Fibroblast of skin of left quadriceps (primary cell): ENCODE measurements at regions not wholly inside any gene's neighbourhood (a gene's known extent, or its start where the extent isn't known, plus 50 kb on each side); places are given as distances from the start of the nearest gene placed in this dataset.
"Not testable (repeated sequence)": the region's sequence is repeated elsewhere in the genome, so short reads cannot be mapped to it uniquely, and the experiment has no call there.

ENCODE experiments used
- DNase-seq, 2 experiments: peaks; one replicate each; pipeline ENCODE4 v3.0.0-alpha.2; 2013; ENCODE audit warnings: low read depth in 2 of 2

DNA sequence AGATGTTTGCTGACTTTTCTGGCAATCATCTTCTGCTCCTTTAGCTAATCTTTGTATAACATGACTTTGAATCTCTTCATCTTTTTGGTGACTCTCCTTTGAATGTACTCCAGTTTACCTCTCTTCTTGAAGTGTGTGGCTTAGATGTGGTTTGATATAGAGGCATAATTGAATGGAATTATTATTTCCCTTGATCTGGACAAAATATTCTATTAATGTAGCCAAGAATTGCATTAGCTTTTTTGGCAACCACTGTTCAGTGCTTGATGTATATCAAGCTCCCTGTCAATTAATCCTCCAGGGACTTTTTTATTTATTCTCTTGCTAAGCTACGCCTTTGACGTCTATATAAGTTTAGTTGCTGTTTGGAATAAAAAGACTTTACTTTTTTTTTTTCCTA lies 490.8 kb downstream of the PCDH20 start:
- no peak for DNase-seq

DNA sequence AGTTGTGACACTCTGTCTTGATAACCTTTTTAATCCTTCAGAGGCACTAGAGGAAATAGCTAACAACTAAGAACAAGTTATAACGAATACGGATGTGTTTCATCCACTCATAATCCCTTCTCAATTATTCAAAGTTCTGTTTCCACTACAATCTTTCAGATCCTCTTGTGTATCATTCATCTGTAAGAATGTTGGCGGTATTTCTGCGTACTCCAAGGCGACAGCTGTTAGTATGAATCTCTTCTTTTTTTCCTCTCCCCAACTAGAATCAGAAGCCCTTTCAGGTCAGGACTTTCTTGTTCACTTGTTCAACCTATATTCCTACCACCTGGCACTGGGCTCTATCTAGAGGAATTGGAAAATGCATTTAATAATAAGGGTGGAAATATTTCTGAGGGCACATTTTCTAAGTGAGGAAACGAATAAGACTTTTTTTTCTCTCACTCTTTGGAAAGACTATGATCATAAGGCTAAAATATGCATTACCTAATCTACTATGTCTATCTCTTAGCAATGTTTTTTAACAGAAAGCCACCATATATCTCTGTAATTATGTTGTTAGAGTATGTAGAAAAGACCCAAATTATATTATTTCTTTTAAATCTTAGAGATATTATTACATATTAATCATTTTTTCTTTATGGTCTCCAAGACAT lies 492.9 kb downstream of the PCDH20 start:
- no peak for DNase-seq

DNA sequence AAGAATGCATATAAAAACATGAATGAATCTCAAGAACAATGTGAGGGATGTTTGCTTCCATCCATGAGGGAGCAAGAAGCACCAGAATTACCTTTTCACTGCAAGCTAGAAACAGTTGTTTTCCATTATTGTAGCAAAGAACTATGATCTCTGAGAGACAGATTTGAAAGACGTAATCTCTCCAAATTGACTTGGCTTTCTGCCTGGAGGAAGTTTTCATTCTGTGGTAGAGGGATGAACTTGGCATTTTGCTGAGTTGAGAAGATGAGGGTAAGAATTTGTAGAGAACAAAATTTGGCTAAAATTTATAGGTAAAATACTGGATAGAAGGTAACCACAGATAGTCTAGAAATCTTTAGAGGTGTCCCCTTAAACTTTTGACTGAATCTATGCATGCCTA lies 496.8 kb downstream of the TDRD3 start:
- no peak for DNase-seq

DNA sequence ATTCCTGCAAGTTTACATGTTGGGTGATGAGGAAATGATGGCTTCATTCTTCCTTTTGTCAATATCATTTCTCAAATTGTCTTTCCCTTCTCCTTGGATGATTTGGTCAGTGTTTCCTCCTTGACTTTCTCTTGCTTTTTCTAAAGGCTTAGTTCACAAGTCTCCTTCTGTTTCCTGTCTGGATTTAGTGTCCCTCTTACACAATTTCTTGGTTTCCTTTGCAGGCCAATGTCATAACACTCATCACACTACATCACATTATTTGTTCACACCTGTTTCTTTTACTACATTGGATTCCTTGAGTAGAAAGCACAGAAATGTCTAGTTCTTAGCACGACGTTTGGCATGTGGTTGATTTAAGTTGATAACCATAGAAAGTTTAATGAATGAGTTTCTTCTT lies 490.7 kb downstream of the TDRD3 start:
- no peak for DNase-seq

DNA sequence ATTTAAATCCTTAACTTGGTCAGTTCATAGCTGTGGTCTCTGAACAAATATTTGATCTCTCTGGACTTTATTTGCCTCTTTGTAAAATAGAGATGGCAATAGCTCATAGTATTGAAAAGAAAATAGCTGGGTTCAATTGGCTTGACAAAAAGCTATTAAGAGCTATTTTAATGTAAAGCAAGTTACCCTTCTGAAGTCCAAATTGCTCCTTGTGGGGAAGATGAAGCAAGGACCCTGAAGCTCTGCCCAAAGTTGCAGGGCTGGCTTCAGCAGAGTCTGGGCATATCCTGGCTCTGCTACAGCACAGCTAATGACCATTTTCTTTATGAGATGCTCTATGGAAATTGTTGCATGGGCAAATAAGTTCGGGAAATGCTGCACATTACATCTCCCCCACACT lies 484.5 kb downstream of the TDRD3 start:
- DNase-seq: no peak

DNA sequence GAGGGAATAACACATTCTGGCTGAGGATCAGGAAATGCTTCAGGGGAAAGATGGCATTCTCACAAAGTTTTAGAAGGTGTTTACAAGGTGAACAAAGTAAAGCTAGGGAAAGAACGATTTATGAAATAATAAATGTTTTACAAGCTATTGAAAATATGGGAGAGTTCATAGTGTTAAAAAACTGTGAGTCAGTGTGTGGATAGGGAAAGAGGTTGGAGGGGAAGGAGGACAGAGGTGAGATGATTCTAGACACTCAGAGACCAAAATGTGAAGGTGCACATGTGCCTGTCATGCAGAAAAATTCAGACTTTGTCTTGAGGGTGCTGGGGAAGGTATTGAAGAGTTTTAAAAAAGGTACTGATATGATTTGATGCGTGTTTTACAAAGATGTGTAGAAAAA lies 476.1 kb downstream of the TDRD3 start:
- DNase-seq: no peak

DNA sequence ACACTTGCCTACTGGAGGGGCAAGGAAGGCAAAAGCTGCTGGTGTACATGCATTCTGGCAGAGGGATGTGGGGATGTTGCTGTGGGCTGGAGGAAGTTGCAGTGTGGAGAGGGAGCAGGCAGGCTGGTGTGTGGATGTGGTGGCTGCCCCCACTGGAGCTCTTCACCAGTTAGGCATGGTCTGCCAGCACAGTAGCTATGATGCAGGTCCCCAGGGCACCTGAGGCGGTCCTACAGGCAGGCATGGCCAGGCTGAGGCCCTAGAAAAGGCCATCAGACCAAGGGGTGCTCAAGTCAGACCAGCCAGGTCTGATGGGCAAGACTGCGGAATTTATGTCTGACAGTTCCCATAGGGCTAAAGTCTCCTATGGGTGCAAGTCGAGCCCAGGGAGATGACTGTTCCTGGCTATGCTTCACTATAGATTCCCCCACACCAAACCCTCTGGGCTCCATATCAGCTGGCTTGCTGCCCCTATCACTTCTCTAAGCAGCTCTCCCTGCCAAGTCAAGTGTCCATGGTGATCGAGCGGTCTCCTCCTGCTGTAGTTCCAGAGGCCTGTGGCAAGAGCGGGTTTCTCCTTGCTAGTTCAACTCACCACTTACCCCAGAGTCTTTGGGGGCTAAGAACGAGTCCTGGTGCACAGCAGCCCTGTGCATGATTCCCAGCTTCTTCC lies 473.1 kb downstream of the TDRD3 start:
- no peak for DNase-seq

DNA sequence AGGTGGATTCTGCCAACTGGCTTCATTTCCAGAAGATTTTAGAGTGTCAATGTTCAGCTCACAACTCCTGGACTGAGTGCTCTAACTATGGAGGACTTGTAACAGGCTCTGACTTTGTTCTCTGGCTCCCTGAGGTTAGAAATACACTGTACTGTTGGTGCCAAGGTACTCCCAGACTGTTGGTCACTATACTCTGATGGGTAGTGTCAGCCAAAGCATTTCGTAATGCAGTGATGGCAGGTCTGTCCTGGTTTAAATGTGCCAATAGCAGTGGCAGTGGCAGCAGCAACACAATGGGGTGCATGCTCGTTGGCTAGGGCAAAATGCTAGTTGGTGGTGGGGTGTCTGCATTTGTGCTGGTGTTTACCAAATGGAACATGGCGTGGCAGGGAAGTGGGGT lies 472.2 kb downstream of the TDRD3 start:
- DNase-seq: no peak

DNA sequence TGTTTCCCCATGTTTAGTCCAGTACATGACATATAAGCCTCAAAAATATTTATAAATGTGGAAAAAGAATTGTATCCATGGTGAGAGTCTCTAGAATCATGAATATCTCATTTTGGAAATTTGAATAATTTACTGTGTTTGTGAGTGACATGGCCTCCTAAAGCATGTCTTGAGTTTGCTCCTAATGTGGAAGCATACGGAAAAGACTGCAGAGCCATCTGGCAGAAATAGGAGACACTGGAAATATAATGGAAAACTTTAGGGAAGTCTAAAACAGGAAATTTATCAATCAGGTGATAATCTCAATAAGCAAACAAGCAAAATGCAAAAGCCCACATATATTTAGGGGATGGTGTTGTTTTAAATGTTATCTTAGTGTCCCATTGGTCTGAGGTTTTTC lies 465.0 kb downstream of the TDRD3 start:
- no peak for DNase-seq

DNA sequence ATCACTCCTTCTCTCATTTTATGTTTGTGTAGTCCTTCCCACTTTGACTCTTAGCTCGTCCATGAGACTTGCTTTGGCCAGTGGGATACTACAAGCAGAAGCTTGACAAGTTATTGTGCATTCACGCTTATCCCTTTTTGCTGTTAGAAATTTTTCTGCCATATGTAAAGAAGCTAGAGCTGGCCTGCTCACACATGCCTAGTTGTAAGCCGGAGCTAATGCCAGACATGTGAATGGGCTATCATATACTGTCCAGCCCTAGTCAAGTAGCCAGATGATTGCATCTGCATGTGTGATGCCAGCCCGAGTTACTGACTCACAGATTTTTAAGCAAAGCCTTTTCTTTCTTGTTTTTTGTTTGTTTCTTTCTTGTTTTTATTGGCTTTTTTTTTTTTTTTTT lies 460.7 kb downstream of the TDRD3 start:
- no peak for DNase-seq

DNA sequence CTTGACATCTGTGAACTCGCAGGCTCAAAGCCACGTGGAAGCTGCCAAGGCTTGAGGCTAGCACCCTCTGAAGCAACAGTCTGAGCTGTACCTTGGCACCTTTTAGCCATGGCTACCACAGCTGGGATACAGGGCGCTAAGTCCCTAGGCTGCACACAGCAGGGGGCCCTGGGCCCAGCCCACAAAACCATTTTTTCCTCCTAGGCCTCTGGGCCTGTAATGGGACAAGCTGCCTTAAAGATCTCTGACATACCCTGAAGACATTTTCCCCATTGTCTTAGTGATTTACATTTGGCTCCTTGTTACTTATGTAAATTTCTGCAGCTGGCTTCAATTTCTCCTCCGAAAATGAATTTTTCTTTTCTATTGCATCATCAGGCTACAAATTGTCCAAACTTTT lies 455.9 kb downstream of the TDRD3 start:
- no peak for DNase-seq

DNA sequence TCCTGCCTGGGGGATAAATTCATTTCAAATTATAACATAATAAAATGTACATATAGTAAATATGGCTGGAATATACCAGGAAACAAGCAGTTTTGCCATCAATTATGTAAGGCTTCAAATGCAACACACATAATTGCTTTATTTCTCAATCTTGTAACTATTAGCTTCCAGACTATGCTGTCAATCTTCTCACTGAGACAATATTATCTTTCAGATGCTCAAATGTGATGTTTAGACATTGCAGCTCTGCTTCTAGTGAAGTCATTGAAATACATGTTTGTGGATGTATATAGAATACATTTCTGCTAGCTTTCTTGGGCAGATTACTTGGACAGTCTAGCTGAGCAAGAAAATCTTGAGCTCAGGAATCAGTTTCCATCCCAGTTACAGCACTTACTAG lies 454.4 kb downstream of the TDRD3 start:
- no peak for DNase-seq

DNA sequence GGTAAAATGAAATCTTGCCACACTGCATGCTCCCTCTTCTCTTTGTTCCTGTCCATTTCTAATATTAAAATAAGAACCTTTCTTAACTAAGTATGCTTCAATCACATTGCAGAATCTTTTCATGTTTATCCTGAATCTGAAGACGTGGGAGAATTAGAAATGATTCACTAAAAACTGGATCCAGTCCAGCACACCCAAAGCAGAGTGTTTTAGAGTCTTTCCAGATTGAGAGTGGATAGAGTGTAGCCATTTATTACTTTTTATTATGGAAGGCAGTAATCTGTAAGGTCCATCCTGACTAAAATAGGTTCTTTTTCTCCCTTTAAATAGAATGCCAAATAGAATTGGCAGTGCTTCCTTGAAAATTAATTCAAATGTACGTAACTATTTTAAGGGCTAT lies 453.5 kb downstream of the TDRD3 start:
- no peak for DNase-seq

DNA sequence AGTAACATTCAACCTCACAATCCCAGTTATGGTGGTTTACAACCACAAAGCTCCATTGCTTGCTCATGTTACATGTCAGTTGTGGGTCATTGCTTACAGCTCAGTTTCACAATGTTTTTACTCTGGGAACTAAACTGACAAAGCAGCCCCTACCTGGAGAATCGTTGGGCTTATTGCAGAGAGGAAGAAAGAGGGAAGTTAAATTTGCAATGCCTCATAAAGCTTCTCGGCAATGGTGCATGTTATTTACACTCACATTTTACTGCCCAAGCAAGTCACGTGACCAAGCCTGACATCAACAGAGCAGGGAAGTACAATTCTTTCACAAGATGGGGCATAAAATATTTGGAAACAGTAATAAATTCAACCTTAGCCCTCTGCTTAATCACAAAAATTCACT lies 441.6 kb downstream of the TDRD3 start:
- no peak for DNase-seq

DNA sequence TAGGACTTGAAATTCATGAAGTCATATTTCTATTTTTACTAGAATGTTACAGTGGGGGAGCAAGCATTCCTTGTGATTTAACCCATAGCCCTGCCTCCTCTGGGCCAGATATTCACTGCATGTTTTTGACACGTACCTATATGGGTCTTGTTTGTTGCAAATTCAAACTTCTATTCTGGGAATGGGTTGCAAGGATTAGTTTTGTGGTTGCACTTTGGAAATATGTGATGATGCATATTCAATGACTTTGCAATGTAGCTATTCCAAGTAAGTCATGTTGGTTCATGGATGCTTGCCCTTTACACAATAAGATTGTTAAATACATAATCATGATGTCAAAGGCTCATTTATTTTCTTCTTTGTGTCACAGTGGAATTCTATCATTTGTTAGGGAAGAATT lies 440.8 kb downstream of the TDRD3 start:
- DNase-seq: peak; percentile 9 to 13

DNA sequence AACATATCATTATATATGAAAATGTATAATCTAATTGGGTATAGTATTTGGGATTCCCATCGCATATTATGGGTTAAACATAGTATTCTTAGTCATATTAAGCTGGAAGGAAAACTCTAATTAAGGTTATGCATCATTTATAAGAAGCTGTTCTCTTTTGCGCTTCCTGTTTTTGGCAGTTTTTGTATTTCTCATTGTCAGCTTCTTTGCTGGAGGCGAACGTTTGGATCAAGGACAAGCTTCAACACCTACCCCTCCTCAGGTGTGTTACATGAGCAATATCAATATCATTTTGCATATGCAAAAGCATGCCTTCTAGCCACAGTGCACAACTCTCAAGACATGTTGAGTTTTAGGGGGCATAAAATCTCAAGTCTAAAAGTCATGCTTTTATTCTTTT lies 439.8 kb downstream of the TDRD3 start:
- no peak for DNase-seq

DNA sequence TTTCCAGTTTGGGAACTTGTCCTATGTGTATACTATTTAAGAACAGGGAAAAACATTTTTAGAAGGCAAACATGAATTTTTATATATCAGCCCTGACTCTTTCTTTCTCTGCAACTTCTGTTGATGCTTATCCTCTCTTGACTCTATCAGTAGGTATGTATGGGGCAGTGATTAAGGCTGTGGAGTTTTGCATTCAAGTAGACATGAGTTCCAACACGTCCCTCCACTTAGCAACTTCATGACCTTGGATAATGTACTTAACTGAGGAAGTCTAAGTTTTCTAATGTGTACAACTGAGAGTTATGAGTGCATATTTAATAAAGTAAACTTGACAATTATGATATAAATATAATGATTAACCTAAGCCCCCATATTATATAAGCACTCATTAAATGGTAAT lies 414.6 kb downstream of the TDRD3 start:
- no peak for DNase-seq

DNA sequence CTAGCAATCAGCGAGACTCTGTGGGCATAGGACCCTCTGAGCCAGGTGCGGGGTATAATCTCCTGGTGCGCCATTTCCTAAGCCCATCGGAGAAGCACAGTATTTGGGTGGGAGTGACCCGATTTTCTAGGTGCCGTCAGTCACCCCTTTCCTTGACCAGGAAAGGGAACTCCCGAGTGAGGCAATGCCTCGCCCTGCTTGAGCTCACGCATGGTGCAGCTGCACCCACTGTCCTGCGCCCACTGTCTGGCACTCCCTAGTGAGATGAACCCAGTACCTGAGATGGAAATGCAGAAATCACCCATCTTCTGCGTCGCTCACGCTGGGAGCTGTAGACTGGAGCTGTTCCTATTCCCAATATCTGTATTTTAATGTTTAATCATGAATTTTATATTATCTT lies 408.6 kb downstream of the TDRD3 start:
- not testable (repeated sequence) for DNase-seq

DNA sequence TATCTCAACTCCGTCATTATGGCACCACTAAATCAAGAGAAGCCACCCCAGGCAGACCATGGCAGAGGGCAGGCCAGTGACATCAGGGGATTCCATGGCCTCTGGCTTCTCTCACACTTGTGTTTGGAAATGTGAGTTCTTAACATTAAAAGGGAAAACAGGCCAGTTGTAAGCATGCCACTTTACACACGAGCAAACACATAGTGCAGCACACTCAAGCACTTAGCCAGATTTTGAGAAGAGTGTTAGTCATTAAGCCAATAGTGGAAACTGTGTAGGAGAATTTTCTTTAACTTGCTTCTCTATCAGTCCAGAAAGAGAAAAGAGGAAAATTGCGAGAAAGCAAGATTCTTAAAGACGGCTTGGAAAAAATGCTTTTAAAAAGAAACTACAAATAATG lies 401.5 kb downstream of the TDRD3 start:
- DNase-seq: no peak

DNA sequence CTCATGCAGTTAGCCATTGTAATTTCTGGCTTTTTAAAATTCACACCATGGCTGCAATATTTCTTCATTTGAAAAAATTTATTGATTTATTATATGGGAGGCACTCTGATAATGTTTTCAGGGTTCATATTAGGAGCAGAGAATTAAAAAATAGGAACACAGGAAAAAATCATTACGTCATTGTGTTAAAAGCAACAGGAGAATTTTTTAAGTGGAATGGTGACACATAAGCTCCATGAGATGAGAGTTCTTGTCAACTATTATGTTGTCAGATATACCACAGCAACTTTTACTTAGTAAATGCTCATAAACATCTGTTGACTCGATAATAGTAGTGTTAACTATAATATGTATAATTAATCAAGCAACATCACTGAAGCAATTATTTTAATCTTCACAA lies 400.1 kb downstream of the TDRD3 start:
- DNase-seq: no peak

DNA sequence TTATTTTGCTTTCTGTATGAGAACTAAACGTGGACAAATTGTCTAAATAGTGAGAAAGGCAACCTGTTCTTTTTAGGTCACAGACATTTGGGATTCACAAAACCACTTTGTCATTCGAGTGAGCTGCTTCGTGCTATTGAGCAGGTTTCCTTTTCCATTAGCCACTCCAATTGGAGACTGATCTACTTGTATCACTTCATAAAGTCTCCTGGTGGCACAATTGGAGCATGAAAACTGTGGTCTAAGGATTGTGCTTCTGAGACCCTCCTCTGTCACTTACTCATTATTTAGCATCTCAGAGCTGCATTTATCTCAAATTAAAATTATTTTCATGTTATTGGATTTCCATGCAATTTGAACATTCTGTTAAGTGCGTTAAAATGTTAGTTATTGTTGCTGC lies 397.7 kb downstream of the TDRD3 start:
- no peak for DNase-seq

DNA sequence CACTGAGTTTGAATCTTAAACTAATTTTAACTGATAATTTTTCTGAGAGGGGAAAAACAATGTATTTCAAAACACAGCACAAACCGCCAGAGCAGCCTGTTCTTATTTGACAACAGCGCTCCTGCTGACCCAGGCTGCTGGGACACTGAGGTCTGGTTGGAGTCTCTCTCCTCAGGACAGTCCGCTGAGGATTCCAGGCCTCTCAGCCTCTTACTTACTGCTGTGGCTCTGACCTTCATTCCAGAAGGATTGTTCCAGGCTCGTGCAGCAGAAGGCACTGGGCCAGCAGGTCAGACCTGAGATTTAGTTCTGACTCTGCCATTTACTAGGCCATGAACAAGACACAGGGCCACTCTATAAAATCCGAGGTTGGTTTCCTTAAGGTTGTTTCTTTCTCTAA lies 393.6 kb downstream of the TDRD3 start:
- DNase-seq: no peak

DNA sequence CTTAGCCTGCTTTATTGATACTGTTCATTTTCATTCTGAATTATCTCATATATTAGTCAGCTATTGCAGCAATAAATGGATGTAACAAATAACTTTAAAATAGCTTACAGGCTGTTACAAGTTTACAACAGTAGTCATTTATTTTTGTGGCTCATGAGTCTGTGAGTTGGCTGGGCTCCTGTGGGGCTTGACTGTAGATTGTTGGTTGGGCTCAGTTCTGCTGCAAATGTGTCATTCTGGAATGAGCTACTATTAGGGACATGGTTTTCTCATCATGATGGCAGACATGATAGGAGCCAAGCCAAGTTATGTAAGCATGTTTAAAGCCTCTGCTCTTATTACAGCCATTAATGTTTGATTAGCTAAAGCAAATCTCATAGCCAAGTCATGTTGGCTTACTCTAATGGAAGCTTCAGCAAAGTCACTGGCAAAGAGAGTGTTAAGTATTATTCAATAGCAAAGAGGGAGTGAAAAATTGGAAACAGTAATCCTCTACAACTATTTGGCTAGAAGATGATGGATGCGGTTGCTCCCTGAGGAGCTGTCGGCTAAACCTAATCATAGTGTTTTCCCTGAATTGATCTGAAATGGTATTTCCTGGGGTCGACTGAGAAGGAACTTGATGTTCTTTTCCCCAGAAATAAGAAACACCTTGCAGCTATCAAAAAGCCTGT lies 391.3 kb downstream of the TDRD3 start:
- peak; percentile 4 to 6 for DNase-seq
